HUDEP-2 (cell line): ENCODE measurements at regions not wholly inside any gene's neighbourhood (a gene's known extent, or its start where the extent isn't known, plus 50 kb on each side); places are given as distances from the start of the nearest gene placed in this dataset.
"Not testable (repeated sequence)": the region's sequence is repeated elsewhere in the genome, so short reads cannot be mapped to it uniquely, and the experiment has no call there.

Experiments used
- DNase-seq, 76 experiments: peaks; one replicate each; lab custom pipeline; 2025; ENCODE audit not compliant: unreplicated experiment in 76 of 76; lab: John Stamatoyannopoulos, UW

DNA sequence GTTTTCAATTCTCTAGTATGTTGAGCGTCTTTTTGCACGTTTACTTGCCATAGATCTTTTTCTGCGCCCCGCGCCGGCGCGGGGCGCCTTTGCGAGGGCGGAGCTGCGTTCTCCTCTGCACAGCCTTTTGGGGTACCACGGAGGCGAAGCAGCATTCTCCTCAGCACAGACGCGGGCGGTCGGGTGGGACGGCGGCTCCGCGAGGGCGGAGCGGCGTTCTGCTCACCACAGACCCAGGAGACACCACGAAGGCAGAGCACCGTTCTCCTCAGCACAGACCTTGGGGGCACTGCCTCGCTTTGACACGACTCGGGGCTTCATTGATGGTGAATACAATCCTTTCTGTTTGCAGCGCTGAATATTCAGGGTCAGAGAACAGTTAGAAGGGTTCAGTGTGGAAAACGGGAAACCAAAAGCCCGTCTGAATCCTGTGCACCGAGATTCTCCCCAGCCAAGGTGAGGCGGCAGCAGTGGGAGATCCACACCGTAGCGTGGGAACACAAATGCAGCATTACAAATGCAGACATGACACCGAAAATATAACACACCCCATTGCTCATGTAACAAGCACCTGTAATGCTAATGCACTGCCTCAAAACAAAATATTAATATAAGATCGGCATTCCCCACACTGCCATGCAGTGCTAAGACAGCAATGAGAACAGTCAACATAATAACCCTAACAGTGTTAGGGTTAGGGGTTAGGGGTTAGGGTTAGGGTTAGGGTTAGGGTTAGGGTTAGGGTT, 190.7 kb upstream of the VIPR2 start:
- DNase-seq = not testable (repeated sequence)

DNA sequence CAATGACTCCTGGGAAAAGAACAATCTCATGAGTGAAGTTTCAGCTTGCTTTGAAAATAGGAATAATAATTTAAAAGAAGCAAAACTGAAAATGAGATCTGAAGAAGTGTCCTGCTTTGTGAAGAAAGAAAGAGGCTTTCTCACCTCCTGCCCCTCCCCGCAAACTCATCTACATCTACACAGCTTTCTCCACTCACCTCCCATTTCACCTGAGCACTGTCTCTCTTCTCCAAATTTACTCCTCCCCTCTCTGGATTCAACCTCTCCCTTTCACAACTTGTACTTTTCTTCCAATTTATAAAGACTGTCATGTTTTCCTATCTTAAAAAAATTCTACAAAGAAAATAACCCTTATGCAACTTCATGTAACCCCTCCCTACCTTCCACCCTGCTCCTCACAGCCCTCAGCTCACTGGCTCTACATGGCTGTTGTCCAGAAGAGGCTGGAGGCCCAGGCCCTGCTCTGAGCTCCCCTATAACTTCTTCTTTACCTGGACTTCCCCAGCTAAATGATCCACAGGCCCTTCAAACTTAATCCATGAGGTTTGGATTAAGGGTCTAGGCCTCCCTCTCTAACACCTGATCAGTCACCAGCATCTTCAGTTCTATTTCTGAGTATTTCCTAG, 188.3 kb upstream of the VIPR2 start:
- DNase-seq = not testable (repeated sequence)

DNA sequence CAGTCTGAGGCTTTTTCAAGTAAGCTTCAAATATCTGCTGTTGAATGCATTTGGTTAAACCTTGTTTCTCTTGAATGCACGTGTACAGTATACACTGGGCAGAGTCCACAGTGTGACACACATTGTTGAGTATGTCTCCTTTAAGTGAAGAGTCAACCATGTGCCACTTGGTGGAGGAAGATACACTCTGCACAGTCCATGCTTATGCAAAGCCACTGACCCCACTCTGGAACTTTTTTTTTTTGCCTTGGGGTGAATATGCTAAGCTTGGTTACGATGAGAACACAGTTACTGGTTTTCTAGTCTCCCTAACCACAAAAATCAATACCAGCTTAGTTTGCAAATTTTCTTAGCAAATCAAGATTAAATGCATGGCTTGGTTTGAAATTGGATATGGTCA, 186.8 kb upstream of the VIPR2 start:
- DNase-seq = no peak

DNA sequence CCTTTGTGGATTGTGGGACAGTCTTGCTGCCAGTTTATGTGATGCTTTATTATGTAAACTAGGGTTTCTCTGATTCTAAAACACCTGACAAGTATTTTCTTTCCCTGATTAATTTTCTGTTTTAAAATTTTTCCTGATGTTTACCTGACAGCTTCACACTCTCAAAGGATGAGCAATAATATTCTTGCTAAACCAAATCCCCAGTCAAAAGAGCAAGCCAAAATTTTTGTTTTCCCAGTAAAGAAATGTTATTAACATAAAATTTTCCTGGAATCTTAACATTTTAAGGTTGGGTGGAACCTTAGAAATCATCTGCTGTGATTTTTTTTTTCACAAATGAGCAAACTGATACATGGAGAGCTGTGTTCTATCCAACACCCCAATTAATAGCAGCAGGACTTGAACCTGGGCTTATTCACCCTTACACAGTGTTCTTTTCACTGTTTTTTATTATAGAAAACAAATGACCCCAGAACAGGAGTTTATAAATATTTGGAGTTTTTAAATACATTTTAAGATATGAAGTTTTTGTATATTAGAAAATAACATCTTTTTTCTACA, 185.2 kb upstream of the VIPR2 start:
- no peak for DNase-seq

DNA sequence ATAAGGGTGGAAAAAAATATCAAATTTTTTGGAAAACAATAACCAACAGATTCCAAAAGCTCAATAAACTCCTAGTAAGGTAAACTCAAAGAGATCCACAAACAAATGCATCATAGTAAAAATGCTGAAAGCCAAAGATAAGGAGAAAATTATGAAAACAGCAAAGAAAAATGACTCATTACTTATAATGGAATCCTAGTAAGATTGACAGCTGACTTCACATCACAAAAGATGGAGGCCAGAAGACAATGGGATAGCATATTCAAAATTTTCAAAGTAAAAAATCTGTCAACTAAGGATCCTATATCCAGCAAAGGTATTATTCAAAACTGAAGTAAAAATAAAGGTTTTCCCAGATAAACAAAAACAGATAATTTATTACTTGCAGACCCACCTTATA, 183.4 kb upstream of the VIPR2 start:
- DNase-seq = no peak

DNA sequence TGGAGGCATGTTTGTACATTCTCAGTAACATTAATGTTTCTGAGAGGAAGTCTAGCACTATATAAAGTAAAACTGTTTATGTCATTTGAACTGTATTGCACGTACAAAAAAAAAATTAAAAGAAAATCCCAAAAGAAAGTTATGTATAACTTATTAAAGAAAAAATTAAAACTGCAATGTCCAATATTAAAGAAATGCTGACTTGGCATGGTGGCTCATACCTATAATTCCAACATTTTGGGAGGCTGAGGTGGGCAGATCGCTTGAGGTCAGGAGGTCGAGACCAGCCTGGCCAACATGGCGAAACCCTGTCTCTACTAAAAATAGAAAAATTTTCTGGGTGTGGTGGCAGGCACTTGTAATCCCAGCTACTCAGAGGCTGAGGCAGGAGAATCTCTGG, 178.7 kb upstream of the VIPR2 start:
- no peak for DNase-seq

DNA sequence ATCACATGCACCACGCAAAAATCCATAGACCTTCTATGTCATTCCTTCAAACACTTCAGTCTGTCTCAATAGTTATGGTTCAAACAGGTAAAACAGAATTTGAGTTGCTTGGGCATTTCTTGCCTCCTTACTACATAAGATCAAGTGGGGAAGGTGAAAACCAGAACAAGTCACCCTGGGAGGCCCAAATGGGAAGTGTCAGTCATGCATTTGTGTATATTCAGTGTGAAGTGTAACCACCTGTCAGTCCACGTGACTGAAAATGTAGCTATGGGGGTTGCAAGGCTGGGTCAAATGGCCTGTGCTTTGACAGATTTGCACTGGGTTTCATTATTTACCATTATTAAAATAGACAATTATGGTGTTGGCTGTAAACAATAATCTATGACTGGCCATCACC, 176.6 kb upstream of the VIPR2 start:
- DNase-seq = no peak

DNA sequence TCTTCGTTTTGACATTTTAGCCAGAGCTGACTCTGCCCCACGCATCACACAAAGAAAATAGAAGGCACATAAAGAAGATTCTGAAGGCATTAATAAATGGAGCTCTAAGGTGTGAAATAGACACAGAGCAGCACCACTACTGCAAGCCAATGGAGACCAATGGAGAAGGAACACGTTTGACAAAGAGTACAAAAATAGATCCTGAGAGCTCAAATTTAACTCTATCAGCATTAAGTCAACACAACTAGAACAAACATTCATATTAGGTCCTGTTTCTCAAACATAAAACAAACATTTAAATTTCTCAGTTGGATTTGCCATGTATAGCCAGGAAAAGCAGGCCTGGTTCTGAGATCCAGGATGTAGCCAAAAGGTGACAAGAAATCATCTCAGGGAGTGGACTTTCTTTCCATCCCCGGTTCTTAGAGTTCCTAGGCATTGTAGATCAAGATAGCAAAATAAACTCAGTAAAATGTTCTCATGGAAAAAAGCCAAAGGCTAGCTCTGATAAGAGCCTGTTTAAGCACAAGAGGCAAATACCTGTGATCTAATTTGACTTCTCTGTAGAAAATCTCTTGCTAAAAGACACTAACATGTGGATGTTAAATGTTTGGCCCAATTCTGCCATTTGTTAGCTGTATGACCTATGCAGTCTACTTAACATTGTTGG, 174.2 kb upstream of the VIPR2 start:
- DNase-seq = no peak

DNA sequence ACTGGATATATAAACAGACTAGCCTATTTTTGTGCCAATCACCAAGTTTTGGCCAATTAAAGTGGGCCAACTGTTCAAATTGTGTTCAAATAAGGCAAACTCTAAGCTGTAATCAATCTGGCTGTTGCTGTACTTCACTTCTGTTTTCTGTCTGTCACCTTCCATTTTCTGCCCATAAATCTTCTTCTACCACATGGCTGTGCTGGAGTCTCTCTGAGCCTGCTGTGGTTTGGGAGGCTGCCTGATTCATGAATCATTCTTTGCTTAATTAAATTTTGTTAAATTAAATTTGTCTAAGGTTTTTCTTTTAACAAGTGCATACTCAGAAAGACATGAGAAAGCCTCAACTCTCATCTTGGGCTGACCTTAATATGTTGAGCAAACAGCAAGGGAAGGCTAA, 172.6 kb upstream of the VIPR2 start:
- DNase-seq = no peak

DNA sequence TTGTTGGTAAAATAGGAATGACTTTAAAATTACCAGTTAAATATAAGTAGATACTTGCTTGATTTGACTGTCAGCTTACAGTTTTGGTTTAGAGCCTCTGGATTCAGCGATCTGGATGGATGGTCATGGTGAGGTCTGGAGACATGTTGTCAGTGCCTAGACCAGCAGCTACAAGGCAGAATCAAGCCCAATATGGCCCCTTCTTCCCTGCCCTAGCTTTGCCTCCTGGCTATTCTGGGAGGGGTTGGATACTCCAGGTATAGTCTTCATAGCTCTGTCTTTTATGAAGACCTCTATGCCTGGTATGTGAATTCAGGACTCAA, 166.5 kb upstream of the VIPR2 start:
- no peak for DNase-seq

DNA sequence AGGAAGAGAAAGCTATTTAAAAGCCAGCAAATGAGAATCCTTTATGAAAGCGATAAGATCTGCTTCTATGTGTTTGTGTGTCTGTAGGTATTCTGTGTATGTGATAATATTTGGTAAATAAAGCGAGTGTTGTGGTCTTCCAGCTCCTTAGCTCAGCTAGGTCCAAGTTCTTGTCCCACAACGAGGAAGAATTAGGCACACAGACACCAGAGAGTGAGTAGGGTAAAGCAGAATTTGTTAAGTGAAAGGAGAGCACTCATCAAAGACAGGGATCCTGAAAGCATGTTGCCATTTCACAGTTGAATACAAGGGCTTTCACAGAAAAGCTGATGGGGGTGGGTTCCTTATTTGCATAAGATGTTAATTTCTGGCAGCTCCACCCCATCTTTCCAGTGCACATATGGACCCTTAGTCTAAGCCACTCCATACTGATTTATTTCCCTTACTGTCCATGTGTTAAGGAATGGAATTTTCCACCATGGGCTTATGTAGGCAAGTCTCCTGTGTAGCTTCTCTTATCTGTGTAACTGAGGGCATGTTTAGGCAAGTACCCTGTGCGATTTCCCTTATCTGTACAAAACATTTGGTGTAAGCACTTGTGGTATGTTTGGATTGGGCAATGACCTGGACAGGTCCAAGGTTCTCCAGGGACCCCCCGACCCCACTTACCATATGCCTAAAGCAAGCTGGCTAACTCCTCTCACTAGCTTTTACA, 165.9 kb upstream of the VIPR2 start:
- DNase-seq = peak in 33 of 76 experiments; percentile 1 to 75 (median 35)

DNA sequence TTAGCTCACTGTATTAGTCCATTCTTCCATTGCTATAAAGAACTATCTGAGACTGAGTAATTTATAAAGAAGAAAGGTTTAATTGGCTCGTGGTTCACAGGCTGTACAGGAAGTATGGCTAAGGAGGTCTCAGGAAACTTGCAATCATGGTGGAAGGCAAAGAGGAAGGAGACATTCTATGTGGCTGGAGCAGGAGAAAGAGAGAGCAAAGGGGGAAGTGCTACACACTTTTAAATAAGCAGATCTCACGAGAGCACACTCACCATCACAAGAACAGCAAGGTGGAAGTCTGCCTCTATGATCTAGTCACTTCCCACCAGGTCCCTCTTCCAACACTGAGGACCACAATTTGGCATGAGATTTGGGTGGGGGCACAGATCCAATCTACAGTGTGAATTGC, 164.5 kb upstream of the VIPR2 start:
- DNase-seq = not testable (repeated sequence)

DNA sequence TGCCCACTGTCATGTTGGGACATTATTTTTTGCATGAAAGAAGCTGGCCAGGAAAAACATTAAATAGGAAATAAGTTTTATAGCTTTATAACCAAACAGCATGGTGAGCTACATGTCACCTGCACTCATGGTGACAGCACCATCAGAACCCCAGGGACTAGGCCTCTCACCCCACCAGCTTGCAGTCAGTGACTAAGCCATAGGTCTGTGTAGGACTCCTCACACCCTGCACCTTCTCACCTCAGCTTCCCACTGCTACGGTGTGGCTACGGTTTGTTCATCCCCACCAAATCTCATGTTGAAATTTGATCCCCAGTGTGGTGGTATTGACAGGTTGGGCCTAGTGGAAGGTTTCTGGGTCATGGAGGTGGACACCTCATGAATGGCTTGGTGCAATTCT, 161.3 kb upstream of the VIPR2 start:
- no peak for DNase-seq

DNA sequence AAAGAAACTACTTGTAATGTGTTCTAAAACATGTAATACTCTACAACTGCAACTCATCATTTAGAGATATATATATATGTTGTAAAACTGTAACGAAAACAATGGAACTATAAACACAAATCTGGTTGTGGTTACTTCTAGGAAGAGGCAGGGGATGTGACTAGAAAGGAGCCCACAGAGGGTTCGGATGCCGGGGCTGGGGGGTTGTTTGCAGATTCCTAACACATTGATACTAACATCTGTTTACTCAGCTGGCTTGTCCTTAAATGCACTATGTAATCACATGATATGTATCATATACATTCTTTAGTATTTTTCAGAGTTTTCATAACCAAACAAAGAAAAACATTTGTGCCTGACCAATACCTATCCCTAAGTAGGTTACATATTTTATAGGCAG, 160.5 kb upstream of the VIPR2 start:
- not testable (repeated sequence) for DNase-seq

DNA sequence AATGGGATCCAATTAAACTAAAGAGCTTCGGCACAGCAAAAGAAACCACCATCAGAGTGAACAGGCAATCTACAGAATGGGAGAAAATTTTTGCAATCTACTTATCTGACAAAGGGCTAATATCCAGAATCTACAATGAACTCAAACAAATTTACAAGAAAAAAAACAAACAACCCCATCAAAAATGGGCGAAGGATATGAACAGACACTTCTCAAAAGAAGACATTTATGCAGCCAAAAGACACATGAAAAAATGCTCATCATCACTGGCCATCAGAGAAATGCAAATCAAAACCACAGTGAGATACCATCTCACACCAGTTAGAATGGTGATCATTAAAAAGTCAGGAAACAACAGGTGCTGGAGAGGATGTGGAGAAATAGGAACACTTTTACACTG, 158.8 kb upstream of the VIPR2 start:
- not testable (repeated sequence) for DNase-seq

DNA sequence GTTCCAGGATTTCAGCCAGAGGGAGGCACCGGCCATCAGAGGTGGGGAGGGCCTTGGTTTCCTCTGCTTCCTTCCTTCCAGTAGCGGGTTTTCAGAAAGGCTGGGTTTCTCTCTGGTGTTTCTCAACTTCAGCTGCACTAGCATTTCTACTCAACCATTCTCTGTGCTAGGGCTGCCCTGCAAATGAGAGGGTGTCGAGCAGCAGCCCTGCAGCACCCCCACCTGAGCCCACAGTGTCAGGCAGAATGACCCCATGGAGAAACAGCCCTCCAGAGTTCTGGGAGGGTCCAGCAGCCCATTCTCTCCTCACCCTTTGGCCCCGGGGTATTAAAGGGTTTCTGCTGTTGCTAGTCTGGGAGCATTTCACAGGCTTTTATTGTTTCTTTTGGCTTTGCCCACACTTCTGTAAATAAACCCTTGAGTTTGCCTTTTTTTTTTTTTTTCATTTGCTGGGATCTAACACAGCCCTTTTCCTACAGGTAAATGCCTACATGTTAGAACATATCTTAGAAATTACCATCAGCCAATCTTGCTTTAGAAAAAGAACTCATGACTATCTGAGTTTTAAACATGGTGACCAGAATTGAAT, 151.5 kb upstream of the VIPR2 start:
- no peak for DNase-seq

DNA sequence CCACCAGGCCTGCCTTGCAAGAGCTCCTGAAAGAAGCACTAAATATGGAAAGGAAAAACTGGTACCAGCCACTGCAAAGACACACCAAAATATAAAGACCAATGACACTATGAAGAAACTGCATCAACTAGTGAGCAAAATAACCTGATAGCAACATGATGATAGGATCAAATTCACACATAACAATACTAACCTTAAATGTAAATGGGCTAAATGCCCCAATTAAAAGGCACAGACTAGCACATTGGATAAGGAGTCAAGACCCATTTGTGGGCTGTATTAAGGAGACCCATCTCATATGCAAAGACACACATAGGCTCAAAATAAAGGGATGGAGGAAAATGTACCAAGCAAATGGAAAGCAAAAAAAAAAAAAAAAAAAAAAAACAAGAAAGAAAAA, 141.8 kb upstream of the VIPR2 start:
- DNase-seq = not testable (repeated sequence)

DNA sequence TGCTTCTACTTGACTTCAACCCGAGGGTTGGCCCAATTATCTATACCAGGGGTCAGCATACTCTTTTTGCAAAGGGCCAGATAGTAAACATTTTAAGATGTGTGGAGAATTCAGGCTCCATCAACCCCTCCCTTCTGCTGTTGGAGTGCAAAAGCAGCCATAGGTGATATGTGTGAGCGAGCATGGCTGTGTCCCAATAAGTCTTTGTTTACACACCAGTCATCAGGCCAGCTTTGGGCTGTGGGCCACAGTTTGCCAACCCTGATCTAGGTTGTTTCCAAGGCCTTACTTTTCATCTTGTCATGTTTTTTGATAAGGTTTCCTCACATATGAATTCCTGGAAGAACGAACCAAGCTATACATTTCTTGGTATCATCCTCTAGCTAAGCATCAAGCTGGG, 136.9 kb upstream of the VIPR2 start:
- no peak for DNase-seq

DNA sequence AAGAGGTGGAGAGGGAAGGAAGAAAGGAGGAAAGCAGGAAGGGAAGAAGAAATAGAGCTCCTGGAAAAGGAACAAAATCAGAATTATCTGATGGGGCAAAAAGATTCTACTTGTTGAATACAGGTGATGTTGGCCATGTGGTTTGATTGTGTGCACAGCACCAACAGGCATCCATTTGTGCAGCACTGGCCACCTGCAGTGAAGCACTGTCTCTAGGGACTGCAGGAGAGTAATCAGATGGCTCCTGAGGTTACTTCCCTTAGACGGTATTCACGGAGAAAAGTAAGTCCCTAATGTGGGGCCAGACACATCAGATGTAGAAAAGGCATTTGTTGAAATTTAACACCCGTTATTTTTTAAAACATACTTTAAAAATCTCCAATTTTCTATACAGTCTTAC, 135.3 kb upstream of the VIPR2 start:
- no peak for DNase-seq

DNA sequence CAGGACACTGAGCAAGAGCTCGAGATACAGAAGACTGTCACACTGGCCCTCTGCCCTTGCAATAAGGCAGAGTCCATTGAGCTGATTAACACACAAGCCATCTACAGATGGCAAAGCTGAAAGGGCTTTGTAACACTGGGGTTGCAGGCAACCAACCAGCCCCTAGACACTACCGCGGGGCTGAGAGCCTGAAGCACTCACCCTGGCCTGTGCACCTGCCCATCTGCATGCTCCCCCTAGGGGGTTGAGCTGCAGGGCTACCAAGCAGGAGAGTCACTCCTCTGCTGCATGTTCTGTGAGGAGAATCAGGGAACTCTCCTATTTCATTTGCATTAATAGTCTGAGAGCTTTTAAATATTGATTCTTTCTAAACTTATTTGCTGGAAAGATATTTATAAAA, 128.1 kb upstream of the VIPR2 start:
- no peak for DNase-seq

DNA sequence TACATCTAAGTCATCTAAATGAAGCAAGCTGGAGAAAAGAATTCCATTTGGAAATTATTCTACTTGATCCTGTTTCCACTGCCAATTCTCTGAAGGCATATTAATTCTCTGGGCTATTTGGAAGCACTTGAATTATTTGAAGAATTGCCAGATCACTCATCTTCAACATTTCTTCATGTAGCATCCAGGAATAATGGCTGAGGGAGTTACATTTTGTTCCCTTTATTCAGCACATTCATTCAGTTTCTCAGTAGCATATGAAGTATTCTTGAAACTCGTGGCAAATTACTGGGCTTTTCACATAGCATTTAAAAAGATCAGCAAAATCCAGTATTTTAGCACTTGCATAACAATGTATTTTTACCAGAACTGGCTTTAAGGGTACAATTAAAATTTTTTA, 127.1 kb upstream of the VIPR2 start:
- no peak for DNase-seq
